H9 (cell line): ENCODE measurements at regions not wholly inside any gene's neighbourhood (a gene's known extent, or its start where the extent isn't known, plus 50 kb on each side); places are given as distances from the start of the nearest gene placed in this dataset.

ENCODE experiments used
- DNase-seq: peaks from one replicate; pipeline ENCODE4 v3.0.0-alpha.2; 2017
- H2AFZ ChIP-seq: one replicate; pipeline ENCODE4 v1.6.1; 2013; ENCODE audit warnings: mild to moderate bottlenecking, low read length, control low read depth, moderate library complexity
- H2AK5ac ChIP-seq: 2 replicates; pipeline ENCODE4 v1.6.1; 2013; ENCODE audit warnings: low read length, control low read depth, mixed read lengths; ENCODE audit not compliant: insufficient read length
- H2BK120ac ChIP-seq: one replicate; pipeline ENCODE4 v1.6.1; 2013; ENCODE audit warnings: low read depth, mild to moderate bottlenecking, low read length, control low read depth, inconsistent platforms; ENCODE audit not compliant: poor library complexity, severe bottlenecking
- H2BK12ac ChIP-seq: 2 replicates; pipeline ENCODE4 v1.6.1; 2013; ENCODE audit warnings: low read length, control low read depth, mixed read lengths, low read depth; ENCODE audit not compliant: insufficient read length
- H2BK15ac ChIP-seq: 2 replicates; pipeline ENCODE4 v1.6.1; 2013; ENCODE audit warnings: low read depth, low read length, control low read depth
- H2BK20ac ChIP-seq: one replicate; pipeline ENCODE4 v1.6.1; 2013; ENCODE audit warnings: low read depth, mild to moderate bottlenecking, low read length, control low read depth, inconsistent platforms; ENCODE audit not compliant: poor library complexity, severe bottlenecking
- H2BK5ac ChIP-seq: 2 replicates; pipeline ENCODE4 v1.6.1; 2013; ENCODE audit warnings: low read length, control low read depth, mixed read lengths; ENCODE audit not compliant: insufficient read length
- H3K14ac ChIP-seq: 2 replicates; pipeline ENCODE4 v1.6.1; 2013; ENCODE audit warnings: low read length, control low read depth; ENCODE audit not compliant: insufficient read depth
- H3K18ac ChIP-seq: 2 replicates; pipeline ENCODE4 v1.6.1; 2013; ENCODE audit warnings: low read depth, mild to moderate bottlenecking, mixed read lengths, low read length, control low read depth; ENCODE audit not compliant: insufficient read length
- H3K23ac ChIP-seq: 2 replicates; pipeline ENCODE4 v1.6.1; 2013; ENCODE audit warnings: low read length, control low read depth, mixed read lengths, low read depth; ENCODE audit not compliant: insufficient read length
- H3K23me2 ChIP-seq: 2 replicates; pipeline ENCODE4 v1.6.1; 2013; ENCODE audit warnings: low read depth, mild to moderate bottlenecking, mixed read lengths, low read length, control low read depth; ENCODE audit not compliant: insufficient read length, poor library complexity, severe bottlenecking
- H3K27ac ChIP-seq: 2 replicates; pipeline ENCODE4 v1.5.1; 2013; ENCODE audit warnings: low read length, control low read depth, mixed read lengths, low read depth; ENCODE audit not compliant: insufficient read length
- H3K27me3 ChIP-seq: 2 replicates; pipeline ENCODE4 v1.6.1; 2013; ENCODE audit warnings: low read length, control low read depth, inconsistent platforms; ENCODE audit not compliant: insufficient read depth
- H3K4ac ChIP-seq: 2 replicates; pipeline ENCODE4 v1.6.1; 2013; ENCODE audit warnings: low read depth, mild to moderate bottlenecking, control low read depth, inconsistent platforms, low read length, moderate library complexity
- H3K4me1 ChIP-seq: 2 replicates; pipeline ENCODE4 v1.6.1; 2013; ENCODE audit warnings: low read length, control low read depth, inconsistent platforms; ENCODE audit not compliant: insufficient read depth
- H3K4me2 ChIP-seq: 2 replicates; pipeline ENCODE4 v1.6.1; 2013; ENCODE audit warnings: low read length, control low read depth, mixed read lengths; ENCODE audit not compliant: insufficient read length, insufficient read depth
- H3K56ac ChIP-seq: 2 replicates; pipeline ENCODE4 v1.6.1; 2013; ENCODE audit warnings: low read depth, mild to moderate bottlenecking, mixed read lengths, low read length, control low read depth; ENCODE audit not compliant: insufficient read length
- H3K79me1 ChIP-seq: 2 replicates; pipeline ENCODE4 v1.6.1; 2013; ENCODE audit warnings: low read depth, mild to moderate bottlenecking, moderate library complexity, low read length, control low read depth, inconsistent platforms; ENCODE audit not compliant: insufficient read depth, poor library complexity, severe bottlenecking
- H3K79me2 ChIP-seq: 2 replicates; pipeline ENCODE4 v1.6.1; 2013; ENCODE audit warnings: low read length, control low read depth, inconsistent platforms; ENCODE audit not compliant: insufficient read depth
- H3K9ac ChIP-seq: 2 replicates; pipeline ENCODE4 v1.6.1; 2013; ENCODE audit warnings: low read length, control low read depth, mixed read lengths; ENCODE audit not compliant: insufficient read length; ENCODE audit errors: extremely low read depth
- H3K9me3 ChIP-seq: one replicate; pipeline ENCODE4 v1.6.1; 2013; ENCODE audit warnings: low read depth, low read length, inconsistent platforms; ENCODE audit not compliant: control insufficient read depth
- H3T11ph ChIP-seq: one replicate; pipeline ENCODE4 v1.6.1; 2013; ENCODE audit warnings: mild to moderate bottlenecking, low read length, control low read depth, inconsistent platforms
- H4K20me1 ChIP-seq: one replicate; pipeline ENCODE4 v1.6.1; 2013; ENCODE audit not compliant: control insufficient read depth, insufficient read length, insufficient read depth
- H4K5ac ChIP-seq: 2 replicates; pipeline ENCODE4 v1.6.1; 2013; ENCODE audit warnings: low read depth, mild to moderate bottlenecking, mixed read lengths, low read length, control low read depth; ENCODE audit not compliant: insufficient read length
- H4K8ac ChIP-seq: replicated peaks from 2 replicates; pipeline ENCODE4 v1.6.1; 2013; ENCODE audit warnings: low read length, control low read depth, mixed read lengths, low read depth; ENCODE audit not compliant: insufficient read length
- H4K91ac ChIP-seq: 2 replicates; pipeline ENCODE4 v1.6.1; 2013; ENCODE audit warnings: low read depth, mild to moderate bottlenecking, moderate library complexity, mixed read lengths, low read length, control low read depth; ENCODE audit not compliant: insufficient read length
- H3K27ac Mint-ChIP-seq, 3 experiments: 2 replicates in 2 of 3; 3 replicates in 1 of 3; pipeline ENCODE4 v1.8.0; 2020 to 2021; ENCODE audit warnings: mixed read lengths in 3 of 3, mild to moderate bottlenecking in 1 of 3, moderate library complexity in 1 of 3
- H3K27me3 Mint-ChIP-seq: 2 replicates; pipeline ENCODE4 v1.8.0; 2021; ENCODE audit warnings: low read depth, mild to moderate bottlenecking, moderate library complexity, mixed read lengths
- H3K36me3 Mint-ChIP-seq, 3 experiments: 2 replicates in 2 of 3; 3 replicates in 1 of 3; pipeline ENCODE4 v1.8.0; 2020 to 2021; ENCODE audit warnings: low read depth in 3 of 3, mixed read lengths in 3 of 3; ENCODE audit not compliant: insufficient read depth in 1 of 3
- H3K4me1 Mint-ChIP-seq, 2 experiments: 2 replicates each; pipeline ENCODE4 v1.8.0; 2020; ENCODE audit warnings: mixed read lengths in 2 of 2
- H3K4me3 Mint-ChIP-seq, 2 experiments: 2 replicates in 1 of 2; 3 replicates in 1 of 2; pipeline ENCODE4 v1.8.0; 2020 to 2021; ENCODE audit warnings: mild to moderate bottlenecking in 2 of 2, mixed read lengths in 2 of 2, moderate library complexity in 1 of 2
- H3K9me3 Mint-ChIP-seq, 2 experiments: 2 replicates in 1 of 2; 3 replicates in 1 of 2; pipeline ENCODE4 v1.8.0; 2020; ENCODE audit warnings: mild to moderate bottlenecking in 2 of 2, mixed read lengths in 2 of 2, moderate library complexity in 1 of 2
- CTCF ChIP-seq: fragments of 200-600 bp; sonication (generic); conservative IDR thresholded peaks from 3 replicates; pipeline ENCODE4 v1.8.0; 2021; ENCODE audit warnings: antibody characterized with exemption, mild to moderate bottlenecking
- WGBS: extraction: QIAGEN DNeasy Blood & Tissue Kit; methylation state at CpG from one replicate; pipeline ENCODE4 v1.1.7; 2013; ENCODE audit warnings: missing lambda C conversion rate, low lambda C conversion rate, mixed read lengths; ENCODE audit not compliant: insufficient read length; ENCODE audit errors: extremely low coverage; 5-methylcytosine and 5-hydroxymethylcytosine counted together

- Mint-ChIP-seq H3K4me1 (no peaks in the 10 kb centered on the region), H3K9me3 (peaks cover 4 to 5% of the 10 kb centered on the region in 2 experiments; a peak in 3 of 5 replicates)
- H3K18ac ChIP-seq, result no peak overlapping the region
Observed at GRCh38 chr1:82472489-82473131, 671.9 kb downstream of the ADGRL2 start.

More at GRCh38 chr1:82472489-82473131, 671.9 kb downstream of the ADGRL2 start:
- H3K36me3 Mint-ChIP-seq, result peaks cover 0 to 11% (median 0%) of the 10 kb centered on the region in 3 experiments; a peak in 3 of 7 replicates
- H3T11ph ChIP-seq, result no peak overlapping the region
- H3K4me1 ChIP-seq, result no peaks in the 10 kb centered on the region
- no peak overlapping the region for H2AFZ ChIP-seq
- H3K27me3 ChIP-seq, result no peaks in the 10 kb centered on the region
- no peak overlapping the region for H3K9ac ChIP-seq
- no peak overlapping the region for H3K23ac ChIP-seq
- no peak overlapping the region for H2BK12ac ChIP-seq
- no peak overlapping the region for H2BK15ac ChIP-seq
- H3K4ac ChIP-seq, result no peak overlapping the region
- H2AK5ac ChIP-seq, result no peak overlapping the region
- H3K79me1 ChIP-seq, result no peaks in the 10 kb centered on the region
- H4K20me1 ChIP-seq, result no peaks in the 10 kb centered on the region
- H3K4me3 Mint-ChIP-seq, result no peak overlapping the region
- H3K27ac ChIP-seq, result no peak overlapping the region
- TF ChIP-seq CTCF, result no peak
- no peaks in the 10 kb centered on the region for H3K23me2 ChIP-seq
- no peak overlapping the region for H3K27ac Mint-ChIP-seq
- H4K91ac ChIP-seq, result no peak overlapping the region
- WGBS, result no CpG with 5 or more reads among the region's 2 CpGs
- no peak overlapping the region for H3K4me2 ChIP-seq
- no peak overlapping the region for H2BK5ac ChIP-seq
- H3K14ac ChIP-seq, result no peak overlapping the region
- DNase-seq, result no peak
- no peak overlapping the region for H4K5ac ChIP-seq
- peaks cover 6% of the 10 kb centered on the region for H3K9me3 ChIP-seq
- H3K79me2 ChIP-seq, result no peaks in the 10 kb centered on the region
- H3K56ac ChIP-seq, result no peak overlapping the region
- no peaks in the 10 kb centered on the region for H3K27me3 Mint-ChIP-seq
- no peak overlapping the region for H2BK20ac ChIP-seq
- H4K8ac ChIP-seq, result no peak overlapping the region
- H2BK120ac ChIP-seq, result no peak overlapping the region
